Hematopoietic multipotent progenitor cell (in vitro differentiated cells): ENCODE measurements at regions not wholly inside any gene's neighbourhood (a gene's known extent, or its start where the extent isn't known, plus 50 kb on each side); places are given as distances from the start of the nearest gene placed in this dataset. TPM values are rescaled to one million over a fixed set of nuclear protein-coding genes. Genes with fewer than 3 reads are reported as not detected.

Experiments
- small RNA-seq: library from RNA; depleted of rRNA; stranded (forward); fragments of <200 nt; gene quantifications from one replicate; pipeline ENCODE3, GENCODE V24; 2012

Small RNAs in the stretch of these regions (small RNA-seq; reads per million reads assigned to genes)
- not detected for gene RF00572
